ENCODE measurements at regions not wholly inside any gene's neighbourhood (a gene's known extent, or its start where the extent isn't known, plus 50 kb on each side); places are given as distances from the start of the nearest gene placed in this dataset.

- TF ChIP-seq EZH2 (IDR thresholded peaks at IDR 0.05; ENCODE audit: borderline replicate concordance, low read depth, low read length): no peak
- no peak for TF ChIP-seq KDM5B (IDR thresholded peaks at IDR 0.05; ENCODE audit: insufficient replicate concordance, low read depth, low read length)
Observed at GRCh38 chr18:53747663-53748160, 476.8 kb downstream of the MBD2 start (continued).

GRCh38 chr18:53747210-53747609 is 477.3 kb downstream of the MBD2 start:
- intact Hi-C loops (cut with micrococcal nuclease) (no loop called here), in situ Hi-C loops (cut with MboI) (no loop called here)
- no peak overlapping the region for H3K4me2 ChIP-seq (ENCODE audit: insufficient read depth, low read length)
- H2AFZ ChIP-seq (ENCODE audit: low read depth, low read length): no peak overlapping the region
- H3K9ac ChIP-seq (ENCODE audit: insufficient read depth in 1 of 2, low read depth in 2 of 2, low read length in 2 of 2): no peak overlapping the region
- FAIRE-seq: no peak
- H3K4me1 ChIP-seq (replicated peaks in 1 of 2; ENCODE audit: control insufficient read depth in 2 of 2, insufficient read depth in 2 of 2, low read length in 2 of 2): no peaks in the 10 kb centered on the region
- ATAC-seq: no peak
- TF ChIP-seq POLR2A (conservative IDR thresholded peaks at IDR 0.05) (no peak), RAD21 (CRISPR knock-in tag; conservative IDR thresholded peaks at IDR 0.05 in 1 of 2, IDR thresholded peaks at IDR 0.05 in 1 of 2) (no peak)
- no peaks in the 10 kb centered on the region for H3K79me2 ChIP-seq (ENCODE audit: control insufficient read depth, insufficient read depth, low read length)
- no TSS peak for BruUV-seq (replicated peaks)
- no peaks in the 10 kb centered on the region for H3K9me3 ChIP-seq (replicated peaks; ENCODE audit: control insufficient read depth, insufficient read depth, low read depth, low read length)
- no peak overlapping the region for H3K27ac ChIP-seq (ENCODE audit: extremely low read depth, low read depth, low read length)
- ChIA-PET POLR2A (no interaction called here), CTCF (ENCODE audit: low intra/inter-chr PET ratio) (no interaction called here)
- no peaks in the 10 kb centered on the region for H3K27me3 ChIP-seq (ENCODE audit: control insufficient read depth in 2 of 2, insufficient read depth in 2 of 2, low read length in 2 of 2)
- no peaks in the 10 kb centered on the region for H4K20me1 ChIP-seq (replicated peaks; ENCODE audit: control insufficient read depth, insufficient read depth, low read length)
- H3K4me3 ChIP-seq: no peak overlapping the region
- H3K9me1 ChIP-seq (ENCODE audit: control insufficient read depth, insufficient read depth, low read length): no peaks in the 10 kb centered on the region
- H3K36me3 ChIP-seq (ENCODE audit: control insufficient read depth, insufficient read depth, low read length): no peaks in the 10 kb centered on the region
- no peak for DNase-seq (ENCODE audit: extremely low read depth in 1 of 4, low spot score in 3 of 4)
- WGBS (ENCODE audit: insufficient coverage, low coverage, missing lambda C conversion rate): 0% methylated on average over 1 of the region's 2 CpGs

- Histone ChIP-seq H3K9me3 (replicated peaks; ENCODE audit: control insufficient read depth, insufficient read depth, low read depth, low read length) (no peaks in the 10 kb centered on the region), H3K27ac (ENCODE audit: extremely low read depth, low read depth, low read length) (no peak overlapping the region), H3K27me3 (ENCODE audit: control insufficient read depth in 2 of 2, insufficient read depth in 2 of 2, low read length in 2 of 2) (no peaks in the 10 kb centered on the region), H3K9ac (ENCODE audit: insufficient read depth in 1 of 2, low read depth in 2 of 2, low read length in 2 of 2) (no peak overlapping the region), H2AFZ (ENCODE audit: low read depth, low read length) (no peak overlapping the region), H3K9me1 (ENCODE audit: control insufficient read depth, insufficient read depth, low read length) (no peaks in the 10 kb centered on the region), H3K36me3 (ENCODE audit: control insufficient read depth, insufficient read depth, low read length) (no peaks in the 10 kb centered on the region), H3K4me3 (no peak overlapping the region), H3K4me1 (replicated peaks in 1 of 2; ENCODE audit: control insufficient read depth in 2 of 2, insufficient read depth in 2 of 2, low read length in 2 of 2) (no peaks in the 10 kb centered on the region), H3K4me2 (ENCODE audit: insufficient read depth, low read length) (no peak overlapping the region), H4K20me1 (replicated peaks; ENCODE audit: control insufficient read depth, insufficient read depth, low read length) (no peaks in the 10 kb centered on the region), H3K79me2 (ENCODE audit: control insufficient read depth, insufficient read depth, low read length) (no peaks in the 10 kb centered on the region)
- no peak for DNase-seq (ENCODE audit: extremely low read depth in 1 of 4, low spot score in 3 of 4)
- no peak for FAIRE-seq
- BruUV-seq (replicated peaks): no TSS peak
- in situ Hi-C loops (cut with MboI) (no loop called here), intact Hi-C loops (cut with micrococcal nuclease) (no loop called here)
- WGBS (ENCODE audit: insufficient coverage, low coverage, missing lambda C conversion rate): 0% methylated on average over 1 of the region's 1 CpG
- TF ChIP-seq SAFB (IDR thresholded peaks at IDR 0.05; ENCODE audit: borderline replicate concordance, low read depth, low read length) (no peak), MAFK (IDR thresholded peaks at IDR 0.05; ENCODE audit: low read length) (no peak), NR1H2 (CRISPR knock-in tag; IDR thresholded peaks at IDR 0.05) (no peak), ESRRA (IDR thresholded peaks at IDR 0.05; ENCODE audit: borderline replicate concordance, low read depth) (no peak), SMARCB1 (IDR thresholded peaks at IDR 0.05; ENCODE audit: insufficient read length, low read depth) (no peak), ZNF431 (CRISPR knock-in tag; IDR thresholded peaks at IDR 0.05) (no peak), TEAD1 (CRISPR knock-in tag; IDR thresholded peaks at IDR 0.05) (no peak), FOXK1 (CRISPR knock-in tag; IDR thresholded peaks at IDR 0.05; ENCODE audit: borderline replicate concordance) (no peak), ZNF121 (CRISPR knock-in tag; conservative IDR thresholded peaks at IDR 0.05) (no peak), NFE2L1 (tag; IDR thresholded peaks at IDR 0.05; ENCODE audit: borderline replicate concordance, low read depth) (no peak), U2AF2 (optimal IDR thresholded peaks at IDR 0.05; ENCODE audit: low read depth, low read length) (no peak), SLC30A9 (CRISPR knock-in tag; IDR thresholded peaks at IDR 0.05) (no peak), SAFB2 (IDR thresholded peaks at IDR 0.05; ENCODE audit: borderline replicate concordance, low read depth, low read length, severe bottlenecking) (no peak)
- ChIA-PET POLR2A (no interaction called here), CTCF (ENCODE audit: low intra/inter-chr PET ratio) (no interaction called here)
- ATAC-seq: no peak
Observed at GRCh38 chr18:53745986-53746385, 478.5 kb downstream of the MBD2 start.

Measured in K562 (cell line).